SJSA1 (cell line): ENCODE measurements at regions not wholly inside any gene's neighbourhood (a gene's known extent, or its start where the extent isn't known, plus 50 kb on each side); places are given as distances from the start of the nearest gene placed in this dataset.
"Not testable (repeated sequence)": the region's sequence is repeated elsewhere in the genome, so short reads cannot be mapped to it uniquely, and the experiment has no call there.

Experiments
- DNase-seq, 2 experiments: peaks; one replicate each; pipeline ENCODE4 v3.0.0-alpha.2; 2015 to 2020; ENCODE audit warnings: low spot score in 2 of 2, low read depth in 1 of 2
- H3K27ac ChIP-seq: fragments of 250-450 bp; sonication (Bioruptor Pico); 2 replicates; pipeline ENCODE4 v1.5.1; 2020; ENCODE audit warnings: mild to moderate bottlenecking, moderate library complexity
- H3K27me3 ChIP-seq: fragments of 250-450 bp; sonication (Bioruptor Pico); replicated peaks from 2 replicates; pipeline ENCODE4 v1.5.1; 2020; ENCODE audit warnings: mild to moderate bottlenecking, moderate library complexity
- H3K36me3 ChIP-seq: fragments of 250-450 bp; sonication (Bioruptor Pico); 2 replicates; pipeline ENCODE4 v1.5.1; 2020; ENCODE audit warnings: mild to moderate bottlenecking
- H3K4me1 ChIP-seq: fragments of 250-450 bp; sonication (Bioruptor Pico); replicated peaks from 2 replicates; pipeline ENCODE4 v1.6.1; 2021; ENCODE audit warnings: mild to moderate bottlenecking
- H3K4me3 ChIP-seq: fragments of 250-450 bp; sonication (Bioruptor Pico); 2 replicates; pipeline ENCODE4 v1.5.1; 2020; ENCODE audit warnings: mild to moderate bottlenecking
- H3K9me3 ChIP-seq: fragments of 250-450 bp; sonication (Bioruptor Pico); replicated peaks from 2 replicates; pipeline ENCODE4 v1.5.1; 2020; ENCODE audit warnings: mild to moderate bottlenecking

- DNase-seq, H3K27ac ChIP-seq, H3K36me3 ChIP-seq, H3K4me3 ChIP-seq, H3K9me3 ChIP-seq, H3K27me3 ChIP-seq, H3K4me1 ChIP-seq: not testable (repeated sequence)
These were observed 133.1 kb downstream of the CENPC start for GRCh38 chr4:67412153-67412712.

DNA sequence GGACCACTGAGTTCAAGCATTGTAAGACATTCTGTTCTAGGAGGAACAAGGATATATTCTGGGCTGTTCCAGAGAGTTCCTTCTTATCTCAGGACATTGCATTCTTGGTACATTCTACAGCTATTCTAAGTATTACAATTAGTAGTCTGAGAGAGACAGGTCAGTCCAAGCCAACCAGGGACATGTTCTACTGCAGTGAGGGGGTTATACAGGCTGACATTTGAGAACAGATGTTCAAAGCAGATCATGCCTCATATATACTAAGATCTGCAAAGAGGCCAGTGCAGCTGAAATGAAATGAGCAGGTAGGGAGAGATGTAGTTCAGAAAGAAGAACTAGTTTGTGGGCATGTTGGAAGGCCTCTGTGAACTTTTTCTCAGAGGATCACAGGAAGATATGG, 142.0 kb downstream of the CENPC start:
- no peak for DNase-seq
- H3K9me3 ChIP-seq = no peaks in the 10 kb centered on the region
- H3K27me3 ChIP-seq = no peaks in the 10 kb centered on the region

DNA sequence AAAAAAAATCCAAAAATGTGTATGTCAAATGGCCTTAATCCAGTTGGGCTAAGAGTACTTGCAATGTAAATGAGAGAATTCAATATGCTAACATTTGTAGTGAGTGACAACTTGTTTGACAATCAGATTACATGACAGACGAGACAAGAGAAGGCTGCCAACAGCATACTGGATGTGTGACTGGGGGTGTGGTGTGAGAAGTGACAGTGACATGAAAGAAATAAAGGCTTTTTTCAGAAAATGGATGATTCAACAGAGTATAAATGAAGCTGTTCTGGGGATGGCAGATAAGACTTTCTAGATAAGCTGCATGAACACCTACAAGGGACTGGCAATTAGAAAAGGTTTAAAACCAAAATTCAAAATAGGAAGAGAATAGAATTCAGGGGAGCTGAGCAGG, 143.4 kb downstream of the CENPC start:
- H3K9me3 ChIP-seq = no peaks in the 10 kb centered on the region
- no peaks in the 10 kb centered on the region for H3K36me3 ChIP-seq
- no peak for DNase-seq
- no peaks in the 10 kb centered on the region for H3K4me1 ChIP-seq
- H3K27me3 ChIP-seq = no peaks in the 10 kb centered on the region
- H3K27ac ChIP-seq = no peak overlapping the region
- H3K4me3 ChIP-seq = no peak overlapping the region

More for the DNA sequence above, 142.0 kb downstream of the CENPC start:
- Histone ChIP-seq H3K4me1 (no peaks in the 10 kb centered on the region), H3K36me3 (no peaks in the 10 kb centered on the region), H3K27ac (no peak overlapping the region), H3K4me3 (no peak overlapping the region)

DNA sequence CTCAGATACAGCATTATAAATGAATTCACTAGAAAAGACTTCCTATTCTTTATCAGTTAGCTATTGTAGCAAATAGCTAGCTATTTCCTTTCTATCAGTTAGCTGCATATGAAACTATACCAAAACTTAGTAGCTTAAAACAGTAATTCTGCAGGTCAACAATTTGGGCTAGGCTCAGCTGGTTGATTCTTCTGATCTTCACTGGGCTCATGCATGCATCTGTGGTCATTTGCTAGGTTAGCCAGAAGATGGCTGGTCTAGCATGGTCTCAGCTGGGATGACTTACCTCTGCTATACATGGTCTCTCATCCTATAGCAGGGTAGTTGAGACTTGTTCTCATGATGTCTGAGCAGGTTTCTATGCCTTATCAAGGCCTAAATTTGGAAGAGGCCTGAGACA, 147.4 kb downstream of the CENPC start:
- no peak for DNase-seq
- Histone ChIP-seq H3K27ac (no peak overlapping the region), H3K4me1 (no peaks in the 10 kb centered on the region), H3K4me3 (no peak overlapping the region), H3K36me3 (no peaks in the 10 kb centered on the region), H3K27me3 (no peaks in the 10 kb centered on the region), H3K9me3 (no peaks in the 10 kb centered on the region)

DNA sequence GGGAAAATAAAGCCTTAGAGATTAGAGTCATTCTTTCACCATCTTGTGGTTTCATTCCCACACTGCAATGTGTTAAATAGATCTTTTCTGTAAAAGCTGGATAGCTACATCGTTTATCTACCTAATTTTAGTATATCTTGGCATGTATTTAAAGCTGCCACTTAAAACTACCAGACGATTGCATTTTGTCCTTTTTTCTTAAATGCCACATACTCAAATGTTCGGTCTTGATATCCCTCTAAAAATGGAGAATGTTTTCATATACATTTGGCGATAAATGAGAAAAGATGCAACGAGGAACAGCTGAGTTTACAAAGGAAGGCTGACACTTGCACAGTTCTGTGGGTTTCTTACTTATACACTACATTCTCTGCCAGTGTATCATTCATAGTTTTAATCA, 148.3 kb downstream of the CENPC start:
- Histone ChIP-seq H3K27me3 (no peaks in the 10 kb centered on the region), H3K4me1 (no peaks in the 10 kb centered on the region), H3K27ac (no peak overlapping the region), H3K9me3 (no peaks in the 10 kb centered on the region), H3K4me3 (no peak overlapping the region), H3K36me3 (no peaks in the 10 kb centered on the region)
- DNase-seq = no peak

DNA sequence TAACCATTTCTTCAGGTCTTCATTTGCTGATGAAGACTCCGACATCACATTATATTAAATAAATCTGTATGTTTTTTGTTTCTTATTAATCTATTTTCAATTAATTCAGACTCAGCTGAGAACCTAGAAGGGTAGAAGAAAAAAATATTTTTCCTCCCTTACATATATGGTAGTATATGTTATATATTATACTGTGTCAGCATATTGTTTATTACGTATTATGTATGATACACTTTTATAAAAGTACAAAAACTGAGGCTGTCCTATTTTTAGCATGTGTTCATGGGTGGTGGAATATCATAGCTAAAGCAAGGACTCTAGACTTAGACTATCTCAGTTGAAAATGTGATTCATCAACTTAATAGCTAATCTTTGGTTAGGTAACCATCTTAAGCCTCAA, 149.3 kb downstream of the CENPC start:
- Histone ChIP-seq H3K36me3 (no peaks in the 10 kb centered on the region), H3K27me3 (0 out of 2 replicates have a peak, but pooled peaks cover 3% of the 10 kb centered on the region), H3K9me3 (no peaks in the 10 kb centered on the region), H3K27ac (no peak overlapping the region), H3K4me3 (no peak overlapping the region), H3K4me1 (no peaks in the 10 kb centered on the region)
- no peak for DNase-seq

DNA sequence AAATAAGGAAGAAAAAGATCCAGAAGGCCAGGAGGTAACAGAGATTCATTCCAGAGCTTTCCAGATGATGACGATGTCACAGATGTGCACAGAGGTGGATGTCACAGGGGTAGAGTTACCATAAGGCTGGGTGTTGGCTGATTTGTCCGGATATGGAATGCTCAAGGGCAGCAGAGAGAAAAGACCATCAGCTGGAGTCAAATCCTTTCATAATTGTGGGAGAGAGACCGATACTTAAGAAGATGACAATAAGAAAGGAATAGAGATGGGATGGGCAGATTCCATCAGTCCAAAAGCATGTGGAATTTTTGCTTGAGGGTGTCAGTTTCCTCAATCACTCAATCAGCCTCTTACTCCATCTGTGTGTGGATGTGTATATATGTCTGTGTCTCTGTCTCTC, 150.4 kb downstream of the CENPC start:
- no peak overlapping the region for H3K4me3 ChIP-seq
- no peak for DNase-seq
- 0 out of 2 replicates have a peak, but pooled peaks cover 3% of the 10 kb centered on the region for H3K27me3 ChIP-seq
- H3K9me3 ChIP-seq = no peaks in the 10 kb centered on the region
- no peaks in the 10 kb centered on the region for H3K4me1 ChIP-seq
- H3K27ac ChIP-seq = no peak overlapping the region
- H3K36me3 ChIP-seq = no peaks in the 10 kb centered on the region

DNA sequence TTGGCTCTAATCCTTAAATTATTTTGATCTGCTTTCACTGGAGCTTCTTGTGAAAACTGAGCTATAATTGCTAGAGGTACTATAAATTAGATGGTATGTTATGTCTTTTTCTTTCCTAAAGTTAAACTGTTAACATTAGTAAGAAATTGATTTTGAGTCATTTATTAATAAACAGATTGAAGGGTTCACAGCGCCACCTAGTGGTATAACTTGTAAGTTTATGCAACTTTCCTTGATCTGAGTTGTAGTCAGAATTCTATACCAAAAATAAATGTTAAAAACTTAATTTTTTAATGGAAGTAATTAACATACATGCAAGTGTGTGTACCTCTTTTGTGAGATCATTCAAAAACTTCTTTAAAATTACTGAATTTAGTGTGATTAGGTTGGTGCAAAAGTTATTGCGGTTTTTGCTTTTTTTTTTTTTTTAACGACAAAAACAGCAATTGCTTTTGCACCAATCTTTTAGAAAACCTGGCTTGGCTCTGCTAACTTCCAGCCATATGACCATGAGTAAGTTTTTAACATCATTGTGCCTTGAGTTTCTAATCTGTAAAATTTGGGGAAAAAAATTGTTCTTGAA, 151.5 kb downstream of the CENPC start:
- no peaks in the 10 kb centered on the region for H3K9me3 ChIP-seq
- H3K36me3 ChIP-seq = no peaks in the 10 kb centered on the region
- H3K4me3 ChIP-seq = no peak overlapping the region
- DNase-seq = peak in 1 of 2 experiments; percentile 8
- no peaks in the 10 kb centered on the region for H3K4me1 ChIP-seq
- no peak overlapping the region for H3K27ac ChIP-seq
- H3K27me3 ChIP-seq = 0 out of 2 replicates have a peak, but pooled peaks cover 3% of the 10 kb centered on the region

DNA sequence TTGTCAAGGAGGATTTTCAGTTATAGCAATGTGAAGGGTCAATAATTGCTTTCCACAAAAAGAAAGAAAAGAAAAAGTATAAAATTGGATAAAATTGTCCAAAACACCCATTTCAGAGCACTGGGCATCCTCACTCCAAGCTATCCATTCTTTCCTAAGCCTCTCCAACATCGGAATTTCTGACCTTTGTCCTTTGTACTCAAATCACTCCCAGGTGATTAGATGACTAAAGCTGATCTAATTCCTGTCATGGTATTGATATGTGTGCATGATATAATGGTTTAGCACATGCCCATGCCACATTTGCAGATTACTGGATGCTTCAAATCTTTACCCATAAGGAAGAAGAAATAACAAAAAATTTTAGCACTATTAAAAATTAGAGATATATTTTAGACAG, 152.3 kb downstream of the CENPC start:
- H3K4me3 ChIP-seq = no peak overlapping the region
- DNase-seq = no peak
- H3K27ac ChIP-seq = no peak overlapping the region
- no peaks in the 10 kb centered on the region for H3K9me3 ChIP-seq
- 0 out of 2 replicates have a peak, but pooled peaks cover 3% of the 10 kb centered on the region for H3K27me3 ChIP-seq
- H3K36me3 ChIP-seq = no peaks in the 10 kb centered on the region
- no peaks in the 10 kb centered on the region for H3K4me1 ChIP-seq

DNA sequence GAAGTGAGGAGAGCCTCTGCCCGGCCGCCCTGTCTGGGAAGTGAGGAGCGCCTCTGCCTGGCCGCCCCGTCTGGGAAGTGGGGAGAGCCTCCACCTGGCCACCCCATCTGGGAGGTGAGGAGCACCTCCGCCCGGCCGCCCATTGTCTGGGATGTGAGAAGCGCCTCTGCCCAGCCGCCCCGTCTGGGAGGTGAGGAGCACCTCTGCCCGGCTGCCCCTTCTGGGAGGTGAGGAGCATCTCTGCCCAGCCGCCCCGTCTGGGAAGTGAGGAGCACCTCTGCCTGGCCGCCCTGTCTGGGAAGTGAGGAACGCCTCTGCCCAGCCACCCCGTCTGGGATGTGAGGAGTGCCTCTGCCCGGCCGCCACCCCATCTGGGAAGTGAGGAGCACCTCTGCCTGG, 163.9 kb downstream of the CENPC start:
- H3K4me3 ChIP-seq, H3K9me3 ChIP-seq, H3K4me1 ChIP-seq, H3K27me3 ChIP-seq, H3K36me3 ChIP-seq, DNase-seq, H3K27ac ChIP-seq: not testable (repeated sequence)

GRCh38 chr4:67380702-67381405, 164.4 kb downstream of the CENPC start:
- DNase-seq, H3K27ac ChIP-seq, H3K9me3 ChIP-seq, H3K4me3 ChIP-seq, H3K4me1 ChIP-seq, H3K36me3 ChIP-seq, H3K27me3 ChIP-seq: not testable (repeated sequence)

DNA sequence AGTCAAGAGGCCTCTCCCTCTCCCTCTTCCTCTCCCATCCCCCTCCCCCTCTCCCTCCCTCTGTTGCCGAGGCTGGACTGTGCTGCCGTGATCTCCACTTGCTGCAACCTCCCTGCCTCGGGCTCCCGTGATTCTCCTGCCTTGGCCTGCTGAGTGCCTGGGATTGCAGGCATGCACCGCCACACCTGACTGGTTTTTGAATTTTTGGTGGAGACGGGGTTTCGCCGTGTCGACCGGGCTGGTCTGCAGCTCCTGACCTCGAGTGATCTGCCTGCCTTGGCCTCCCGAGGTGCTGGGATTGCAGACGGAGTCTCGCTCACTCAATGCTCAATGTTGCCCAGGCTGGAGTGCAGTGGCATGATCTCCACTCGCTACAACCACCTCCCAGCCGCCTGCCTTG, 165.1 kb downstream of the CENPC start:
- no peaks in the 10 kb centered on the region for H3K4me1 ChIP-seq
- H3K9me3 ChIP-seq = no peaks in the 10 kb centered on the region
- H3K4me3 ChIP-seq = no peak overlapping the region
- no peaks in the 10 kb centered on the region for H3K27me3 ChIP-seq
- no peaks in the 10 kb centered on the region for H3K36me3 ChIP-seq
- H3K27ac ChIP-seq = no peak overlapping the region
- no peak for DNase-seq

- Histone ChIP-seq H3K4me3 (no peak overlapping the region), H3K9me3 (no peaks in the 10 kb centered on the region), H3K4me1 (no peaks in the 10 kb centered on the region), H3K36me3 (no peaks in the 10 kb centered on the region), H3K27me3 (no peaks in the 10 kb centered on the region), H3K27ac (no peak overlapping the region)
- DNase-seq = no peak
These were observed 170.0 kb downstream of the CENPC start for GRCh38 chr4:67375291-67375690.

GRCh38 chr4:67371615-67372014, 173.7 kb downstream of the CENPC start:
- Histone ChIP-seq H3K27me3 (no peaks in the 10 kb centered on the region), H3K27ac (no peak overlapping the region), H3K9me3 (no peaks in the 10 kb centered on the region), H3K4me3 (no peak overlapping the region), H3K36me3 (no peaks in the 10 kb centered on the region), H3K4me1 (no peaks in the 10 kb centered on the region)
- DNase-seq = no peak
